Sigmoid colon (tissue), 4 donors: ENCODE measurements at regions not wholly inside any gene's neighbourhood (a gene's known extent, or its start where the extent isn't known, plus 50 kb on each side); places are given as distances from the start of the nearest gene placed in this dataset.

Experiments used
- EP300 ChIP-seq, 4 donors: sonication (generic); formaldehyde crosslinking; IDR thresholded peaks; one replicate each; pipeline ENCODE4 v1.6.1; 2017; ENCODE audit warnings: antibody characterized with exemption in 4 of 4
- POLR2AphosphoS5 ChIP-seq, 4 donors: sonication (generic); formaldehyde crosslinking; IDR thresholded peaks; one replicate each; pipeline ENCODE4 v1.6.1; 2017; ENCODE audit warnings: antibody characterized with exemption in 4 of 4
- TF ChIP-seq, protein P1 (sequence below), 4 experiments: fragments of 450-650 bp in 3 of 4; fragments of 200-600 bp in 1 of 4; IDR thresholded peaks; one replicate each; pipeline ENCODE4 v1.5.1; 2016 to 2019; ENCODE audit warnings: antibody characterized with exemption in 4 of 4, mild to moderate bottlenecking in 3 of 4, moderate library complexity in 2 of 4

DNA sequence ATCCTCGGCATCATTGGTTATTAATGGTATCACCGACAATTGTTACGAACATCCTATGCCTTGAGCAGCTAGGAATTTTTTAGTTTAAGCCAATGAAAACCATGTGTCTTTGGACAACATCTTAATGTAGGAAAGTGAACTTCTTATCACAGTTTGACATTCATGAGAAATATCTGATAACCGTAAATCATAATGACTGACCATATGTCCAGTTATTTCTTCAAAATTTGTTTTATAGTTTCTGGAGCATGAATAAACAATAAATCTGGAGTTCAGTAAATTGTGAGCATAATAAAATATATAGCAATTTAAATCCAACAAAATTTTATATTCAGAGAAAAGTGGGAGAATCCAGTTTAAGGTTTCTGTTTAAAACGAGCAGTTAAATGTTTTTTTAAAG, 970.1 kb upstream of the ADGRB3 start:
- TF ChIP-seq, protein P1, sequence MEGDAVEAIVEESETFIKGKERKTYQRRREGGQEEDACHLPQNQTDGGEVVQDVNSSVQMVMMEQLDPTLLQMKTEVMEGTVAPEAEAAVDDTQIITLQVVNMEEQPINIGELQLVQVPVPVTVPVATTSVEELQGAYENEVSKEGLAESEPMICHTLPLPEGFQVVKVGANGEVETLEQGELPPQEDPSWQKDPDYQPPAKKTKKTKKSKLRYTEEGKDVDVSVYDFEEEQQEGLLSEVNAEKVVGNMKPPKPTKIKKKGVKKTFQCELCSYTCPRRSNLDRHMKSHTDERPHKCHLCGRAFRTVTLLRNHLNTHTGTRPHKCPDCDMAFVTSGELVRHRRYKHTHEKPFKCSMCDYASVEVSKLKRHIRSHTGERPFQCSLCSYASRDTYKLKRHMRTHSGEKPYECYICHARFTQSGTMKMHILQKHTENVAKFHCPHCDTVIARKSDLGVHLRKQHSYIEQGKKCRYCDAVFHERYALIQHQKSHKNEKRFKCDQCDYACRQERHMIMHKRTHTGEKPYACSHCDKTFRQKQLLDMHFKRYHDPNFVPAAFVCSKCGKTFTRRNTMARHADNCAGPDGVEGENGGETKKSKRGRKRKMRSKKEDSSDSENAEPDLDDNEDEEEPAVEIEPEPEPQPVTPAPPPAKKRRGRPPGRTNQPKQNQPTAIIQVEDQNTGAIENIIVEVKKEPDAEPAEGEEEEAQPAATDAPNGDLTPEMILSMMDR (IDR thresholded peaks at IDR 0.05): no peak
- TF ChIP-seq EP300 (IDR thresholded peaks at IDR 0.05) (no peak), POLR2AphosphoS5 (IDR thresholded peaks at IDR 0.05) (no peak)
